ENCODE measurements at regions not wholly inside any gene's neighbourhood (a gene's known extent, or its start where the extent isn't known, plus 50 kb on each side); places are given as distances from the start of the nearest gene placed in this dataset.

GRCh38 chr7:81235997-81236396 lies 317.1 kb upstream of the SEMA3C start:
- FAIRE-seq, result no peak
- no TSS peak for BruUV-seq (replicated peaks)
- H3K79me2 ChIP-seq (ENCODE audit: insufficient read depth, low read length), result no peaks in the 10 kb centered on the region
- H3K9ac ChIP-seq (ENCODE audit: insufficient read depth, low read depth, low read length), result no peak overlapping the region
- no peak overlapping the region for H2AFZ ChIP-seq (ENCODE audit: low read length)
- in situ Hi-C loops (cut with HindIII; ENCODE audit: extremely low pct_ligation_motif_present, low pct_unique_long_range_greater_than_20kb), result no loop called here
- no peak for DNase-seq (ENCODE audit: low spot score)
- no peak overlapping the region for H3K4me2 ChIP-seq (ENCODE audit: low read depth, low read length)
- no peak overlapping the region for H3K4me3 ChIP-seq (replicated peaks in 1 of 3; ENCODE audit: insufficient read depth in 1 of 3, low read depth in 2 of 3, low read length in 3 of 3)
- no peaks in the 10 kb centered on the region for H3K36me3 ChIP-seq (replicated peaks in 1 of 2; ENCODE audit: control insufficient read depth in 1 of 2, insufficient read depth in 2 of 2, low read length in 2 of 2)
- ATAC-seq, result no peak
- POLR2A ChIA-PET, result no interaction called here
- whole genome bisulfite sequencing (ENCODE audit: low lambda C conversion rate), result 4% methylated on average over 5 of the region's 5 CpGs
- no peaks in the 10 kb centered on the region for H3K27me3 ChIP-seq (ENCODE audit: control insufficient read depth in 1 of 2, insufficient read depth in 2 of 2, low read length in 2 of 2)
- CTCF ChIA-PET (ENCODE audit: low intra/inter-chr PET ratio, low total read pairs), result no interaction called here
- H3K27ac ChIP-seq (ENCODE audit: extremely low read length, insufficient read depth, low read length), result no peak overlapping the region
- intact Hi-C loops (cut with micrococcal nuclease; ENCODE audit: unreplicated experiment), result no loop called here
- H3K4me1 ChIP-seq (ENCODE audit: insufficient read depth, low read length), result no peaks in the 10 kb centered on the region
- H3K9me3 ChIP-seq (ENCODE audit: low read length), result no peaks in the 10 kb centered on the region
- no peaks in the 10 kb centered on the region for H4K20me1 ChIP-seq (ENCODE audit: insufficient read depth, low read length)
- TF ChIP-seq ZNF761 (CRISPR knock-in tag; conservative IDR thresholded peaks at IDR 0.05), result no peak
- no peak for TF ChIP-seq SUZ12 (IDR thresholded peaks at IDR 0.05; ENCODE audit: low read depth, low read length)
- no peak for TF ChIP-seq NFE2L2 (IDR thresholded peaks at IDR 0.05; ENCODE audit: low read length)
- TF ChIP-seq TFDP1 (CRISPR knock-in tag; IDR thresholded peaks at IDR 0.05; ENCODE audit: borderline replicate concordance), result no peak
- TF ChIP-seq DR1 (CRISPR knock-in tag; IDR thresholded peaks at IDR 0.05), result no peak
- no peak for TF ChIP-seq MTERF4 (CRISPR knock-in tag; IDR thresholded peaks at IDR 0.05)
- no peak for TF ChIP-seq ZNF543 (CRISPR knock-in tag; IDR thresholded peaks at IDR 0.05)
- no peak for TF ChIP-seq ZNF20 (CRISPR knock-in tag; IDR thresholded peaks at IDR 0.05)
- no peak for TF ChIP-seq TBX3 (IDR thresholded peaks at IDR 0.05; ENCODE audit: borderline replicate concordance)
- no peak for TF ChIP-seq XRCC5 (optimal IDR thresholded peaks at IDR 0.05; ENCODE audit: low read length)
- TF ChIP-seq ETV5 (CRISPR knock-in tag; IDR thresholded peaks at IDR 0.05; ENCODE audit: borderline replicate concordance), result no peak
- TF ChIP-seq POLR2G (IDR thresholded peaks at IDR 0.05; ENCODE audit: low read depth, low read length), result no peak
- no peak for TF ChIP-seq ZNF619 (CRISPR knock-in tag; IDR thresholded peaks at IDR 0.05)
- TF ChIP-seq HOXA9 (CRISPR knock-in tag; IDR thresholded peaks at IDR 0.05; ENCODE audit: borderline replicate concordance), result no peak
- TF ChIP-seq XBP1 (CRISPR knock-in tag; IDR thresholded peaks at IDR 0.05), result no peak
- TF ChIP-seq ZNF253 (CRISPR knock-in tag; IDR thresholded peaks at IDR 0.05; ENCODE audit: borderline replicate concordance), result no peak
- TF ChIP-seq PAF1 (CRISPR knock-in tag; IDR thresholded peaks at IDR 0.05), result no peak

All from HepG2 (cell line).